Body of pancreas (tissue), 4 donors: ENCODE measurements at regions not wholly inside any gene's neighbourhood (a gene's known extent, or its start where the extent isn't known, plus 50 kb on each side); places are given as distances from the start of the nearest gene placed in this dataset.

Experiments used
- CTCF ChIP-seq, 7 experiments: fragments of 450-650 bp in 4 of 7; fragments of 200-600 bp in 3 of 7; sonication (generic) in 3 of 7; IDR thresholded peaks; one replicate each; pipeline ENCODE4 v1.5.1; 2016 to 2019; ENCODE audit warnings: antibody characterized with exemption in 7 of 7
- POLR2A ChIP-seq, 3 donors: fragments of 450-650 bp; IDR thresholded peaks; one replicate each; pipeline ENCODE4 v1.6.1; 2016; ENCODE audit warnings: antibody characterized with exemption in 3 of 3, mild to moderate bottlenecking in 2 of 3

GRCh38 chr4:124797223-124797622 lies 84.7 kb upstream of the ANKRD50 start:
- TF ChIP-seq POLR2A (IDR thresholded peaks at IDR 0.05): no peak
- no peak for TF ChIP-seq CTCF (IDR thresholded peaks at IDR 0.05)
